ENCODE measurements at regions not wholly inside any gene's neighbourhood (a gene's known extent, or its start where the extent isn't known, plus 50 kb on each side); places are given as distances from the start of the nearest gene placed in this dataset.

GRCh38 chr20:40305303-40305702 lies 383.7 kb downstream of the MAFB start:
- TF ChIP-seq CTCF (IDR thresholded peaks at IDR 0.05) = no peak
- TF ChIP-seq POLR2A (IDR thresholded peaks at IDR 0.05) = no peak
